OCI-LY3 (cell line): ENCODE measurements at regions not wholly inside any gene's neighbourhood (a gene's known extent, or its start where the extent isn't known, plus 50 kb on each side); places are given as distances from the start of the nearest gene placed in this dataset.

Experiments
- EZH2phosphoT487 ChIP-seq: fragments of 200-600 bp; shearing (Covaris generic); IDR thresholded peaks from 2 replicates; pipeline ENCODE4 v1.6.1; 2018; ENCODE audit warnings: antibody characterized with exemption, mixed run types, low read depth
- TF ChIP-seq, protein P1 (sequence below): fragments of 200-600, 300-600 bp; sonication (generic); IDR thresholded peaks from 2 replicates; pipeline ENCODE4 v1.5.1; 2014; ENCODE audit warnings: antibody characterized with exemption, low read length, low read depth

GRCh38 chr3:176723758-176724393 is 473.4 kb downstream of the TBL1XR1 start:
- TF ChIP-seq, protein P1, sequence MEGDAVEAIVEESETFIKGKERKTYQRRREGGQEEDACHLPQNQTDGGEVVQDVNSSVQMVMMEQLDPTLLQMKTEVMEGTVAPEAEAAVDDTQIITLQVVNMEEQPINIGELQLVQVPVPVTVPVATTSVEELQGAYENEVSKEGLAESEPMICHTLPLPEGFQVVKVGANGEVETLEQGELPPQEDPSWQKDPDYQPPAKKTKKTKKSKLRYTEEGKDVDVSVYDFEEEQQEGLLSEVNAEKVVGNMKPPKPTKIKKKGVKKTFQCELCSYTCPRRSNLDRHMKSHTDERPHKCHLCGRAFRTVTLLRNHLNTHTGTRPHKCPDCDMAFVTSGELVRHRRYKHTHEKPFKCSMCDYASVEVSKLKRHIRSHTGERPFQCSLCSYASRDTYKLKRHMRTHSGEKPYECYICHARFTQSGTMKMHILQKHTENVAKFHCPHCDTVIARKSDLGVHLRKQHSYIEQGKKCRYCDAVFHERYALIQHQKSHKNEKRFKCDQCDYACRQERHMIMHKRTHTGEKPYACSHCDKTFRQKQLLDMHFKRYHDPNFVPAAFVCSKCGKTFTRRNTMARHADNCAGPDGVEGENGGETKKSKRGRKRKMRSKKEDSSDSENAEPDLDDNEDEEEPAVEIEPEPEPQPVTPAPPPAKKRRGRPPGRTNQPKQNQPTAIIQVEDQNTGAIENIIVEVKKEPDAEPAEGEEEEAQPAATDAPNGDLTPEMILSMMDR: no peak
- TF ChIP-seq EZH2phosphoT487: no peak
